ENCODE measurements at regions not wholly inside any gene's neighbourhood (a gene's known extent, or its start where the extent isn't known, plus 50 kb on each side); places are given as distances from the start of the nearest gene placed in this dataset.

DNA sequence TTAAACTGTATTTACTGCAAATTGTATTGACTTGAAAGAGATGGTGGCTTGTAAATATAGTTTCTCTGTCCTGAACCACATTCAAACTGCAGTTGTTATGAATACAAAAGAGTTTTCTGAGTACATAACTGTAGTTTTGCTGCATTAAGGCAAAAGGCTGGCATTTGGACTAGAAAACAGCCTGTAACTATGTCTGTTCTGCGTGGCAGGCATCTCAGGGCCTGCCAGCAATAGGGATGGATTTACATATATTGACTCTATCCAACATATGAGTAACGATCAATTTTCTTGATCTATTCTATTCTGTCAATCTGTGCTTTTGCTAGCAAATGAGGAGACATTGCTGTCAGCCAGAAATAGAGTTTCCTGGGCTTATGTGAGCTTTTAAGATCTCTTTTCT lies 174.6 kb downstream of the TMEM26 start:
- Histone ChIP-seq H3K27ac (ENCODE audit: insufficient read depth, low read length) (no peak overlapping the region), H3K9ac (ENCODE audit: insufficient read depth, low read length) (no peak overlapping the region), H3K27me3 (ENCODE audit: control insufficient read depth, insufficient read depth, low read length) (no peaks in the 10 kb centered on the region), H3K9me3 (ENCODE audit: control insufficient read depth, insufficient read depth, low read depth, low read length) (no peaks in the 10 kb centered on the region), H3K4me2 (ENCODE audit: extremely low read depth, insufficient read depth, low read length) (no peak overlapping the region), H3K4me1 (ENCODE audit: control insufficient read depth, extremely low read depth, insufficient read depth, low read length) (peaks cover under 1% of the 10 kb centered on the region), H4K20me1 (ENCODE audit: control insufficient read depth, extremely low read depth, insufficient read depth, low read length) (no peaks in the 10 kb centered on the region), H3K36me3 (ENCODE audit: control insufficient read depth, insufficient read depth, low read length) (no peaks in the 10 kb centered on the region), H2AFZ (ENCODE audit: low read length) (no peak overlapping the region), H3K79me2 (ENCODE audit: control insufficient read depth, insufficient read depth, low read length) (no peaks in the 10 kb centered on the region), H3K4me3 (replicated peaks in 1 of 4; ENCODE audit: control extremely low read depth in 1 of 4, insufficient read depth in 1 of 4, low read depth in 3 of 4, low read length in 4 of 4) (no peak overlapping the region)
- TF ChIP-seq, protein P1, sequence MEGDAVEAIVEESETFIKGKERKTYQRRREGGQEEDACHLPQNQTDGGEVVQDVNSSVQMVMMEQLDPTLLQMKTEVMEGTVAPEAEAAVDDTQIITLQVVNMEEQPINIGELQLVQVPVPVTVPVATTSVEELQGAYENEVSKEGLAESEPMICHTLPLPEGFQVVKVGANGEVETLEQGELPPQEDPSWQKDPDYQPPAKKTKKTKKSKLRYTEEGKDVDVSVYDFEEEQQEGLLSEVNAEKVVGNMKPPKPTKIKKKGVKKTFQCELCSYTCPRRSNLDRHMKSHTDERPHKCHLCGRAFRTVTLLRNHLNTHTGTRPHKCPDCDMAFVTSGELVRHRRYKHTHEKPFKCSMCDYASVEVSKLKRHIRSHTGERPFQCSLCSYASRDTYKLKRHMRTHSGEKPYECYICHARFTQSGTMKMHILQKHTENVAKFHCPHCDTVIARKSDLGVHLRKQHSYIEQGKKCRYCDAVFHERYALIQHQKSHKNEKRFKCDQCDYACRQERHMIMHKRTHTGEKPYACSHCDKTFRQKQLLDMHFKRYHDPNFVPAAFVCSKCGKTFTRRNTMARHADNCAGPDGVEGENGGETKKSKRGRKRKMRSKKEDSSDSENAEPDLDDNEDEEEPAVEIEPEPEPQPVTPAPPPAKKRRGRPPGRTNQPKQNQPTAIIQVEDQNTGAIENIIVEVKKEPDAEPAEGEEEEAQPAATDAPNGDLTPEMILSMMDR (conservative IDR thresholded peaks at IDR 0.05 in 1 of 2, IDR thresholded peaks at IDR 0.05 in 1 of 2; ENCODE audit: low read depth in 1 of 2, low read length in 2 of 2) = no peak
- no peak for TF ChIP-seq EZH2 (IDR thresholded peaks at IDR 0.05; ENCODE audit: low read length, missing control alignments)
- no peak for DNase-seq (ENCODE audit: low read depth in 2 of 2)

DNA sequence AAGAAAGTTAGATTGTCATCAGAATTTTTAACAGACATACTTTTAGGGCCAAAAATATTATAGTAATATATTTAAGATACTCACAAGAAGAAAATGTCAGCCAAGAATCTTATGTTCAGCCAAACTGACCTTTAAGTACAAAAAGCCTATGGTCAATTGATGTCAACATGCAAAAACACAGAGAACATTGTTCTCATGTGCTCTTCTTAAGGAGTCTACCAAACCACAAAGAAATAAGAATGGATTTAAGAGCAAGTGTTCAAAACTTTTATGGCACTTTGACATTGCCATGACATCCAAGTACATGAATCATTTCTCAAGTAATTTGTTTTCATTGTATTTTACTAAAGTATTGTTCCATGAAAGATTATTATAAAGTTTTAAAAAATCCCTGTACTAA lies 180.4 kb downstream of the TMEM26 start:
- Histone ChIP-seq H3K9me3 (ENCODE audit: control insufficient read depth, insufficient read depth, low read depth, low read length) (no peaks in the 10 kb centered on the region), H3K27me3 (ENCODE audit: control insufficient read depth, insufficient read depth, low read length) (no peaks in the 10 kb centered on the region), H3K79me2 (ENCODE audit: control insufficient read depth, insufficient read depth, low read length) (no peaks in the 10 kb centered on the region), H3K4me1 (ENCODE audit: control insufficient read depth, extremely low read depth, insufficient read depth, low read length) (peaks cover 3% of the 10 kb centered on the region), H3K4me2 (ENCODE audit: extremely low read depth, insufficient read depth, low read length) (no peak overlapping the region), H3K9ac (ENCODE audit: insufficient read depth, low read length) (no peak overlapping the region), H3K4me3 (replicated peaks in 1 of 4; ENCODE audit: control extremely low read depth in 1 of 4, insufficient read depth in 1 of 4, low read depth in 3 of 4, low read length in 4 of 4) (no peak overlapping the region), H3K27ac (ENCODE audit: insufficient read depth, low read length) (no peak overlapping the region), H2AFZ (ENCODE audit: low read length) (no peak overlapping the region), H3K36me3 (ENCODE audit: control insufficient read depth, insufficient read depth, low read length) (no peaks in the 10 kb centered on the region), H4K20me1 (ENCODE audit: control insufficient read depth, extremely low read depth, insufficient read depth, low read length) (no peaks in the 10 kb centered on the region)
- no peak for DNase-seq (ENCODE audit: low read depth in 2 of 2)
- no peak for TF ChIP-seq EZH2 (IDR thresholded peaks at IDR 0.05; ENCODE audit: low read length, missing control alignments)
- TF ChIP-seq, protein P1 (conservative IDR thresholded peaks at IDR 0.05 in 1 of 2, IDR thresholded peaks at IDR 0.05 in 1 of 2; ENCODE audit: low read depth in 1 of 2, low read length in 2 of 2) = no peak

DNA sequence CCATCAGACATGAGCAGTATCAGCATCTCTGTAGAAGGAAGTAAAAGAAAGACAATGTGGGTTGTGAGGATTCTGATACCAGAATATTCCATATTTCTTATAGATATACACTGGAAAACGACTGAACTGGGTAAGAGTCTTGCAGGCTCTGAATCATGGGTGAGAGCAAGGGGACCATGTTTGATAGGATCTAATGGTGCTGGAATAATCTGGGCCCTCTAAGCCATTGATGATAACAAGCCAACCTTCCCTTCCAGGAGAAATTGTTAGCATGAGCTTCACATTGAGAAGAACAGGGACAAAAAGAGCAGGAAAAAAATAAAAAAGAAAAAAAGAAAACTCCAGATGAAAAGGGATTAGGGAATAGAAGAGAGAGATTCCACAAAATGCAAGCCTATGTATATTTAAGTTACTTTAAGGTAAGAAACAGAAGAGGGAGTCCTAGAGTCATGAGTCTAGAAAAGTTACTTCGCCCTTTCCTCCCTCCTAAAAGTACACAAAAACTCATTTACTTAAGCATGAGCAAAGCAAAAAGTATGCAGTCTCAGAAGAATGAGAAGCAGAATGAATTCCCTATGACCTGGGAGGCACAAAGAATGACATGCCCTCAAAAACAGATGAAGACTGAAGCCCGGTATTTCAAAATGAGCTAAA lies 181.9 kb downstream of the TMEM26 start:
- H3K27me3 ChIP-seq (ENCODE audit: control insufficient read depth, insufficient read depth, low read length) = no peaks in the 10 kb centered on the region
- H3K79me2 ChIP-seq (ENCODE audit: control insufficient read depth, insufficient read depth, low read length) = no peaks in the 10 kb centered on the region
- no peak overlapping the region for H2AFZ ChIP-seq (ENCODE audit: low read length)
- no peak overlapping the region for H3K9ac ChIP-seq (ENCODE audit: insufficient read depth, low read length)
- no peak overlapping the region for H3K4me3 ChIP-seq (replicated peaks in 1 of 4; ENCODE audit: control extremely low read depth in 1 of 4, insufficient read depth in 1 of 4, low read depth in 3 of 4, low read length in 4 of 4)
- H3K4me2 ChIP-seq (ENCODE audit: extremely low read depth, insufficient read depth, low read length) = no peak overlapping the region
- H4K20me1 ChIP-seq (ENCODE audit: control insufficient read depth, extremely low read depth, insufficient read depth, low read length) = no peaks in the 10 kb centered on the region
- peak; percentile 84 to 87 for DNase-seq (ENCODE audit: low read depth in 2 of 2)
- H3K36me3 ChIP-seq (ENCODE audit: control insufficient read depth, insufficient read depth, low read length) = no peaks in the 10 kb centered on the region
- peaks cover 3% of the 10 kb centered on the region for H3K4me1 ChIP-seq (ENCODE audit: control insufficient read depth, extremely low read depth, insufficient read depth, low read length)
- H3K9me3 ChIP-seq (ENCODE audit: control insufficient read depth, insufficient read depth, low read depth, low read length) = no peaks in the 10 kb centered on the region
- no peak for TF ChIP-seq EZH2 (IDR thresholded peaks at IDR 0.05; ENCODE audit: low read length, missing control alignments)
- TF ChIP-seq, protein P1 (conservative IDR thresholded peaks at IDR 0.05 in 1 of 2, IDR thresholded peaks at IDR 0.05 in 1 of 2; ENCODE audit: low read depth in 1 of 2, low read length in 2 of 2) = peak in 1 of 2 donors; percentile 42
- H3K27ac ChIP-seq (ENCODE audit: insufficient read depth, low read length) = no peak overlapping the region

Measured in fibroblast of lung (primary cell).